ENCODE measurements at regions not wholly inside any gene's neighbourhood (a gene's known extent, or its start where the extent isn't known, plus 50 kb on each side); places are given as distances from the start of the nearest gene placed in this dataset.

GRCh38 chr18:24876266-24876665, 415.8 kb downstream of the HRH4 start:
- Histone ChIP-seq H3K9me3 (no peaks in the 10 kb centered on the region), H3K27me3 (no peaks in the 10 kb centered on the region), H3K4me3 (no peak overlapping the region), H3K36me3 (ENCODE audit: low read depth, missing control alignments) (no peaks in the 10 kb centered on the region), H3K27ac (no peak overlapping the region), H3K4me1 (peaks cover 10% of the 10 kb centered on the region)
- WGBS, 2 donors = 88 to 89% methylated on average over 5 of the region's 5 CpGs
- DNase-seq = no peak
- intact Hi-C loops (cut with DNase I; ENCODE audit: low total_unique reads) = no loop called here
- no peak for TF ChIP-seq POLR2A (IDR thresholded peaks at IDR 0.05)
- TF ChIP-seq CTCF (IDR thresholded peaks at IDR 0.05) = no peak

DNA sequence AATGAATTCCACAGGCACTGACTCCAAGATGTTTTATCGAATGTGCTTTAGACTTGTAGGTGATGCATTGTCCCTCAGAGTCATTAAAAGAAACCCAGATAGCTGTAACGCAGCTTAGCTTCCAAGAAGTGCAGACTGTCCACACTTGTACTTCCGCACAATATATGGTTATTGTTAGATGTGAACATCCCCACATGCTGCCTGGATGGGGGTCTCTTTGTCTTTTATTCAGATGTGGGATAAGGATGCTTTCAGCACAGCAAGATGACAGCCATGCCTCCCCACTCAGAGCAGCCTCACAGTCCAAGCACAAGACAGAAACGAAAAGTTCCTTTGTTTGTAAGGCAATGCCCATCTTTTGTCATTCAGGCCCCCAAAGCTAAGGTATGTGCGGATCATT, 416.6 kb downstream of the HRH4 start:
- H3K27me3 ChIP-seq = no peaks in the 10 kb centered on the region
- TF ChIP-seq POLR2A (IDR thresholded peaks at IDR 0.05) = no peak
- no peak for TF ChIP-seq CTCF (IDR thresholded peaks at IDR 0.05)
- no peaks in the 10 kb centered on the region for H3K9me3 ChIP-seq
- H3K4me1 ChIP-seq = peaks cover 10% of the 10 kb centered on the region
- 76 to 83% methylated on average over 5 of the region's 5 CpGs for WGBS, 2 donors
- H3K27ac ChIP-seq = no peak overlapping the region
- no peak for DNase-seq
- H3K36me3 ChIP-seq (ENCODE audit: low read depth, missing control alignments) = no peaks in the 10 kb centered on the region
- no peak overlapping the region for H3K4me3 ChIP-seq
- intact Hi-C loops (cut with DNase I; ENCODE audit: low total_unique reads) = no loop called here

GRCh38 chr18:24877546-24877945, 417.1 kb downstream of the HRH4 start:
- Histone ChIP-seq H3K36me3 (ENCODE audit: low read depth, missing control alignments) (no peaks in the 10 kb centered on the region), H3K4me1 (peaks cover 10% of the 10 kb centered on the region), H3K9me3 (no peaks in the 10 kb centered on the region), H3K27me3 (no peaks in the 10 kb centered on the region), H3K4me3 (no peak overlapping the region), H3K27ac (no peak overlapping the region)
- WGBS, 2 donors = 78 to 79% methylated on average over 4 to 6 of the region's 6 CpGs
- no peak for DNase-seq
- TF ChIP-seq CTCF (IDR thresholded peaks at IDR 0.05) (no peak), POLR2A (IDR thresholded peaks at IDR 0.05) (no peak)
- intact Hi-C loops (cut with DNase I; ENCODE audit: low total_unique reads) = no loop called here

GRCh38 chr18:24878289-24878688, 417.9 kb downstream of the HRH4 start:
- Histone ChIP-seq H3K4me1 (peaks cover 10% of the 10 kb centered on the region), H3K36me3 (ENCODE audit: low read depth, missing control alignments) (no peaks in the 10 kb centered on the region), H3K4me3 (no peak overlapping the region), H3K27ac (no peak overlapping the region), H3K9me3 (no peaks in the 10 kb centered on the region), H3K27me3 (no peaks in the 10 kb centered on the region)
- intact Hi-C loops (cut with DNase I; ENCODE audit: low total_unique reads) = no loop called here
- TF ChIP-seq CTCF (IDR thresholded peaks at IDR 0.05) (peak; percentile 38 to 53 (median 39)), POLR2A (IDR thresholded peaks at IDR 0.05) (no peak)
- WGBS, 2 donors = 24 to 27% methylated on average over 4 of the region's 4 CpGs
- DNase-seq = peak; percentile 34

DNA sequence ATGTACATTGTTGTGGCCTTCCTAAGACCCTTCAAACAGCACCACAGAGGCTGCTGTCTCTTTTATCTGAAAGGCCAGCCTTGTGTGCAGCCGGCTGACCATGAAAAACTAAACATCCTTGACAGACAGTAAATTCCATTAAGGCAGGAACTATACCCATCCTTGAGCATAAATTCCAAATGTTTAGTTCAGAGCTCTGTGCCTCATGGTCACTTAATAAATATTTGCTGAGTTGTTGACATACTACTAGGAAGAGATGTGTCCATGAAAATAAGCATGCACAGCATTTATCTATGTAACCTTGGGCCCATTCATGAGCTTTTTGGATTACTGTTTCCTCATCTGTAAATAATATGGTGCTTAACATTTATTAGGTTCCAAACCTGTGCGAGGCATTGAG, 424.8 kb downstream of the HRH4 start:
- no peaks in the 10 kb centered on the region for H3K9me3 ChIP-seq
- WGBS, 2 donors = 74 to 84% methylated on average over 2 of the region's 2 CpGs
- TF ChIP-seq CTCF (IDR thresholded peaks at IDR 0.05) (no peak), POLR2A (IDR thresholded peaks at IDR 0.05) (no peak)
- no peaks in the 10 kb centered on the region for H3K4me1 ChIP-seq
- H3K27ac ChIP-seq = no peak overlapping the region
- H3K4me3 ChIP-seq = no peak overlapping the region
- no peaks in the 10 kb centered on the region for H3K27me3 ChIP-seq
- DNase-seq = no peak
- intact Hi-C loops (cut with DNase I; ENCODE audit: low total_unique reads) = no loop called here
- H3K36me3 ChIP-seq (ENCODE audit: low read depth, missing control alignments) = no peaks in the 10 kb centered on the region

Data from testis (tissue), 2 donors.